Inflammatory macrophage (primary cell): ENCODE measurements at regions not wholly inside any gene's neighbourhood (a gene's known extent, or its start where the extent isn't known, plus 50 kb on each side); places are given as distances from the start of the nearest gene placed in this dataset.
A peak's percentile ranks its signal among the peaks of the same experiment; 100 is the strongest.

Source experiments
- DNase-seq, 2 donors: peaks; one replicate each; pipeline ENCODE4 v3.0.0-alpha.2; 2020 to 2022

DNA sequence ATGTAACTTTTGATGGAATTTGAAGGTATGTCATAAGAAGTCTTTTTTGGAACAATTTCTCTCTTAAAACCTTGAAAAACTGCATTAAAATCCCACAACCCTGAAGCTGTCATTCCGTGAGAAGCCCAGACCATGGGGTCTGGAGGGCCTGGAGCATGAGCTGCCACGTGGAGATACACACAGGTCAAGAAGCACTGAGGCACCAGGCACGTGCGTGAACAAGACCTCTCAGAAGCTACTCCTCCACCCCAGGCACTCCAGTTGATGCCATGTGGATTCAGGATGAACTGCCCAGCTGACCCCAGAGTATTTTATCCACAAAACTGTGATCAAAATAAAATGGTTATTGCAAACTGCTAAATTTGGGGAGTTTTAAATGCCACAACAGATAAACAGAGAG is 227.5 kb upstream of the BRINP1 start:
- DNase-seq = no peak

DNA sequence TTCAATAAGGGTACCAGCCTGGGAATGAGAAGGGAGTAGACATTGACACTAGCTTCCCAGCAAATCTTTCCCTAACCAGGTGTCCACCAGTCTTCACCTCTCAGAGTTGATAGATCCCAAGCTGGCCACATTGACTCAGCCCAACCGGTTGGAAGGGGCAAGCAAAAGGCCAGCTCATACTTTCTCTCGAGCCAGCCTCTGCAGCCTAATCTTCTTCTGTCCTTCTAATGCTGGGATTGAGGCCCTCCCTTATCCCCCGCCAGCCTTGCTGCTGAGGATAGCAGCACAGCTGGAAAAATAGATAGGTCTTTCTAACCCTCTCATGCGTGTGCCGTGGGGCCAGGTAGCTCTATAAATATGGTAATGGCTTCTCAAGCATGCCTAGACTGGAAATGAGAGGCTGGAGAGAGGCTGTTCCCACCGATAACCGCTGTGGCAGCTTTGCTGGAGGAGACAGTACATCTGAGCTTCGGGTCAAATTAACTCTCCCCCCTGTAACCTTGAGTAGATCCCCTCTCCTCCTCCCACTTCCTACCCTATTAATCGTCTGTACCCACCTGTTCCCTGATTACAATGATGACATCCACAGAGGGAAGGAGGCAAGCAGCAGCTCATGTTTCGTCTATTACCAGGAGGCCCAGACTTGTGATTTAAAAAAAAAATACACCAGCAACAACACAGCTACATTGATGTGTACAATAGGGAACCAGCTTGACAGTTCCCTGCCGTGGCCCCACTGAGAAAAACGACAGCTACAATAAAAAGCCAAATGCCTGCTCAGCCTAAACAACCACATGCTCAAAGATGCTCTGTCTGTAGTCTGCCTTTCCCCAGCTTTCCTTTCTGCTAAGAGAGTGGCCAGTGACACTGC is 219.9 kb upstream of the BRINP1 start:
- no peak for DNase-seq

DNA sequence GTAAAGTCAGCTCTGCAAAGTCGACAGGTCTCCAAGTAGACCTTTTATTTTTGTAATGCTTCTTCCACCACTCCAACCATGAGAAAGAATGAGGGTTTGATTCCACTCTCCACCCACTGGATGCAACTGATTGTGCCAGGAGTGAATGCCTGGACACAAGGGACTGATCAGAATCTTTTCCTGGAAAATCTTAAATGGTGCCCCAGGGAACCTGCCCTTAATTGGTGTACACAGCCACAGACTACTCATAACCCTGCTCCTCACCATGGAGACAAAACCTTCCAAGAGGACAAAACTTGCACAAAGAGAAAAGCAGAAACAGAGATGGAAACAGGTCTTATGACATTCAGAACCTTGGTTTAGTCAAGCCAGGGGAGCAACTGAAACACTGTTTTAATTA is 208.6 kb upstream of the BRINP1 start:
- no peak for DNase-seq

DNA sequence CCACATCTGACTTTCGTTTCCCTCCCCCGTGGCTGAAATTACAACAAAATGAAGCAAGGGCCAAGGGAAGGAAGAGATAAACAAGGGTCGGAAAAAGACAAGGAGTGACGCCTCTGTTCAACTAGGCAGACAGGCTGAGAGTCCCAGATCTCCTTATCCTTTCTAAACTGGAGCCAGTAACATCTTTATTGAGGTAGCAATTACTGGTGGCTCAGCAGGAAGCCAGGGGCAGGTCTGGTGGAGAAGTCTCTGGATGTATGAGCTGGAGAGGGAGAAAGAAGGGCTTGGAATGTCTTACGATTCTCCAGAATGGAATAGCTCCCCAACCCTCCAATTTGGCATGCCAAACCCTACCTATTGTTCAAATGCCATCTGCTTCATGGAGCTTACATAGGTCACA is 190.8 kb upstream of the BRINP1 start:
- no peak for DNase-seq

DNA sequence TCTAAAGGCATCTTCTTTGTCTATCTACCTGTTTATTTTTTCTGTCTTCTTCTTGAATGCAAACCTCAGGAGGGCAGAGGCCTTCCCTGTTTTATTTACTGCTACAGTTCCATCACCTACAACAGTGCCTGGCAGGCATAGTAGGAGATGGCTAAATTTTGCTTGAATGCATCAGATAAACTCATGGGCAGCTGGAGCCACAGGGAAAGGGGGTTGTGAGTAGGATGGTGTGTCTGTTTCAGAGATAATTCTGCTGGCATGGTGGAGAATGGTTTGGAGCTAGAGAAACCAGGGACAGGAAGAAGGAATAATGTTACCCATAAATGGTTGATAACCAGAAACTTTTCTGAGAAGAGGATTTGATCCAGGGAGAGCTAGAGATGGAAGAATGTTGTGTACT is 189.8 kb upstream of the BRINP1 start:
- no peak for DNase-seq

DNA sequence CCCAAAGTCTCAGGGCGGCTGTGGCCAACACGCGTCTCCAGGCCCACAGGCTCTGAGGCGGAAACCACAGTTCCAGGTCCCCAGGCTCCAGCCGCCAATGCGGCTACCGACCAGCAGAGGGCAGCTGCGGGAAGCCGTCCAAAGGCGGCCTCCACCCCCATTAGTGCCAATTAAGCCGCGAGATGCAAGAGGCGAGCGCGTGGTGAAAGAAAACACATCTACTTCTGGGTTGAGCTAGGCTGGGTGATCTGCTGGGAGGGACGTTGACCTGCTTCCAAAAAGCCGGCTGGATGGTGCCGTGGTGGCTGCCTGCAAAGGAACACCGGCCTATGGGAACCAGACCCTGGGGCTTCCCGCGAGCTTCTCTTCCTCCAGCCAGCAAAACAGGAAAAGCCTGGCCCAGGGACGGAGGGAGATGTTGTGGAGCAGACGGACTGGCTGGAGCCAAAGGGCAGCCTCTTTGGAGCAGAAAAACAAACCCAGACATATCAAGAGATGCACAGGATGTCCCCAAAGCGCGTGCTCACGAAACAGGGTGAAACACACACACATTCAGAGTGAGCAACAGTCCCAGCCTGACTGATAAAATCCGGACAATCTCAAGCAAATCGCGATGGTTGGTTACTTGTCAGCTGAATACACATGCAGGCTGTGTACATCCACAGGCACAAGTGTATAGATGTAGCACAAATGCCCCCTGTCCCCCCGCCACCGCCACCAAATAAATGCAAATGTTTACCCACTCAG is 187.1 kb upstream of the BRINP1 start:
- peak; percentile 57 to 67 for DNase-seq

DNA sequence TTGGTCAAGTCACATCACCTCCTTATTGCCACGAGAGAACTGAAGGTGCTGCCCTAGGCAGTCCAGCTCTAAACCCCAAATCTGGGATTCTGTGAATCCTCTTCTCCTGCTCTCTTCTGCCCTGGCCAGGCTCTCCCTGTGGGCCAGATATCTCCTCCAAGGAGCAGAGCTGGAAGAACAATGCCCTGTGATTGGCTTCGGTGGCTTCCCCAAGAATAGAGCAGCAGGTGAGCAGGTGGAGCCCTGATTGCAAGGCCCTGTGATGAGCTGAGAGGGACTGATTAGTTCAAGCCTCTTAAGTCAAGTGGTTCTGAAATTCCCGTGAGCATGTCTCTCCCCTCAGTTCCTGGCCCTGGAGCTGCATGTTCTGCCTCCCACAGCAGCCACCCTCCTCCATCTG is 175.3 kb upstream of the BRINP1 start:
- no peak for DNase-seq

DNA sequence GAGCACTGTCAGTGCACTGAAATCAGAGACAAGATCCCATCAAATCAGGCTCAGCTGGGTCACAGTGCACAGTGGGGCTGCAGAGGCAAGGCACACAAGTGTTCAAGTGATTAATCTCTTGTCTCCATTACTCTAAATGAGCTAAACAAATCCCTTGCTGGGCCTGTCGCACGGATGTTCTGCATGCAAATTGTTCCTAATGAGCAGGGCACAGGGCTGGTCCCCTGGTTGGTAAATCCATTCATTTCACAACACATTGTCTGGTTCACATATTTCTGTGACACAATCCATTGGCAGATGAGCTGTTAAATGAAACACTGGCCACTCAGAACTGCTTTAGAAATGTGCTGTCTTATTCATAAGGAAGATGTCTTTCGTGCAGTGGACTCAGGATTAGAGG is 167.9 kb upstream of the BRINP1 start:
- DNase-seq = no peak

DNA sequence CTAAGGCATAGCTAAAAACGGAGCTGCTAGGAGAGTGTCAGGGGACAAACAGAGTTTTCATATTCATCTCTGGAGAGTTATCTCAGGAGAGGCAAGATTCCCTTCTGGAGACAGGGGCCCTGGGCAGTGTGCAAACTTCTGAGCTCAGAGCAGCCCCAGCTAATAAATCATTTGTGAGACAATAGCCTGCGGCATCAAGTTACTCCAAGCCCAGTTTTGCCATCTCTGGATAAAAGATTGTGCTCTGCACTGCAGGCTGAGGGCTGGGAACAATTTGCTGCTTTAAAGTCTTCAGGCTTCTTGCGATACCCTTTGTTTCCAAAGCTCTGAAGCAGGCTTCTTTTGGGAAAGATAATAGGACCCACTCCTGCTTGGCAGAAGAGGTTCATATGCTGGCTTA is 164.3 kb upstream of the BRINP1 start:
- DNase-seq = no peak

DNA sequence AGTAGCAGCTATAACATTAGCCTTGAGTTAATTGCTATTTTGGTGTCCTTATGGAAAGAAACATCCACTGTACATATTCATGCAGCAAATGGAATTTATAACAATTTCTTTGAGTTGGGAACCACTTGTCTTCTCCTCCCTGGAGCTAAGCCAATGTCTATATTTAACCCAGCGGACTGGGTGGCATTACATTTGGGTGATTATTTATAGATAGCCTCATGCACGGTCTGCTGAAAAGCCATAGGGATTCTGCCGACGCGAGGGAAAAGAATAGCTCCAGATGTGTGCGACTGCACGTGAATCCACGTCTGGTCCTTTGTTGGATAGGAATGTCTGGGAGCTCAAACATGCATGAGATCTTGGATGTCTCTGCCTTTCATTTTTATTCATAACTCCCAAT is 157.5 kb upstream of the BRINP1 start:
- no peak for DNase-seq

DNA sequence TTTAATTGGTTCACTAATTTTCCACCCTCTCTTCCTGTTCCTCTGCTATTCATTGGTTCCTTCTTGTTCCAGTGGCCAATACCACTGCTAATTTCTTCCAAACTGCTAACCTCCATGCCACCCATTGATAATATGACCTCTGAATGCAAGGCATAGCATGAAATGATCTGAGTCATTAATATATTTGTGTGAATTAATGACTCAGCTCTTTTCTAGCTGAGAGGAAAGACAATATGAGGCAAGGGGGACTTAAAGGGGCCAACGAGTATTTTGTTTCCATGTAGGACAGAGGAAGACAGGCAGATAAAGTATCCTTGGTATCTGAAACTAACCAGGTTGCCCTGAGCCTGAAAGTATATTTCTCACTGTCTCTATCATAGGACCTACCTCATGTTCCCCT is 154.3 kb upstream of the BRINP1 start:
- no peak for DNase-seq

DNA sequence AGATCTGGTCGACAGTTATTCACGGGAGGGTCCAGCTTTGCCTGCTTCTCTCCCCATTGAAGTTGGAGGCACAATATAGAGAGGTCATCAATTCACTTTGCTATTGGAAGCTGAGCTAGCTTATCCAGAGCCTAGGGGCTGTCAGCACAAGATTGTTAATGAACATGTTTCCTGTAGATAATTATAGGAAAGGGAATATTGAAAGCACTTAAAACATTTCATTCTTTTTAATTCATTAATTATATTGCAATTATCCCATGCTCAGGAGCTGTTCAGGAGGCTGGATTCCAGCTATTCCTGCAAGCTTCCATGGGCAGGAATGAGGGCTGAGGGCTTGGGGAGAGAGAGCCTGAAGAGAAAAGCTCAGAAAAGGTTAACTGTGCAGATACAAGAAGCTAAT is 153.1 kb upstream of the BRINP1 start:
- no peak for DNase-seq

DNA sequence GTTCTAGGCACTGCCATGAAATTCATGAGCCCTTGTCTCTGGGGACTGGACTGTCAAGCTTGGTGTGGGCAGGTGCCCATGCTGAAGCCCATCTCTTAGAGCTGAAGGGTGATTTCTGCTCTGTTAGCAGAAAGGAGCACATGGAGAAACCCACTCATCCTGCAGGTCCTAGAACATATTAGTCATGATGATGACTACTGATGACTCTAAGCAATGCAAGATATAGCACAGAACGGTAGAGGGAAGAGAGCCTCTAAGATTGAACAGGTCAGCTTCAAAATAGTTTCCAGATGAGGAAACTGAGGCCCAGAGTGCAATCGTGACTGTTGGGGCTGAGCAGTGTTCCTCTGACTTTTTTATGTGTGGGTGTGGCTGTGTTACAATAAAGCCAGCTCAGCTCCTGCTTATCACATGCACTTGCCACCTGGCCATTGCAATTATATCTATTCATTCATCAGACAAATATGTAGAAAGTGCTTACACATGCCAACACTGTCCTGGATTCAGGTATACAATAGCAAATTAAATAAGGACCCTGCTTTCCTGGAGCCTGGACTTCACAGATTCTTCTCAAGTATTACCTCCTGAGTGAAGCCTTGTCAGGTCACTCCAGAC is 140.2 kb upstream of the BRINP1 start:
- no peak for DNase-seq

DNA sequence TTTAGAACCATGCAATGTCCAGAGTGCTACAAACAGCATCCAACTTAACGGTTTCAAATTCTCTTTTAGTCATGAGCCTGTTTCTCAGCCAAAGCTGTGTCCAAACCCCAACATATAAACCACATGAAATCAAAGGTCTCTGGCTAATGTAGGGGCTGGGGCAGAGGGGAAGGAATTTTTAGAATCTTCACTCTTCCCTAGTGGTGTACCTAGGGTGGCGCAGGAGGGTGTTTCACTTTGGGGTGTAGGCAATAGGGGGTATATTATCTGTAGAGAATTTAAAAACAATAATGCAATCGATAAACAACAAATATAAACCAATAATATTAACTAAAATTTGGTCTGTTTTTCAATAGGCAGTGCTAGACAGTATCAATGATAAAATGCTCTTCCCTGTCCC is 132.1 kb upstream of the BRINP1 start:
- DNase-seq = no peak

DNA sequence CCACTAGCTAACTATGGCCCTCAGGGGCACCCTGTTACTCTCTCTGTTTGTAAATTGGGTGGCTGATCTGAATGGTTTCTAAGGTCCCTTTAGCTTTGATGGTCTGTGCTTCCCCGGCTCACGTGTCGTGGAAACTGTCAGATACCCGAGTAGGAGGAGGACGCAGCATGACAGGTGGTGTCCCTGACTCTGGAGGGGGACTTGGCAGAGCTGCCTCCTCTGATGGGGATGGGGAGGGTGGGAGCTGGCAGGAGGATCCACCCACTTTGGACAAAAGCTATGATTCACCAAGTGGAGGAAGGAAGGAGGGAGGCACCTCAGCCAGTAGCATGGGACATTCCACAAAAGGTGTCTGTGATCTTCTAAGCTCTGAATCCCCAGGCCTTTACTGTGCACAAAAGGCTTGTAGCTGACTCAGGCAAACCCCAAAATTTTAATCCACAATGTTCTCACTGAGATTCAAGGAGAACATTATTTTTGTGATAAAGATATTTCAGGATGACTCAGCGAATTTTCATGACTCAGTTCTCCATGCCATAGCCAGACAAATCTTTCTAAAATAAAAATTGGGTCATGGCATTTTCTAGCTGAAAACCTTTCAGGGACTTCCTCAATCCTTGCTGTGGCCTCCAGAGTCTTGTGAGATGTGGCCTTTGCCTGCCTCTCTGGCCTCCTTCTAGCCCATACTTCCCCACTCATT is 131.0 kb upstream of the BRINP1 start:
- DNase-seq = no peak

DNA sequence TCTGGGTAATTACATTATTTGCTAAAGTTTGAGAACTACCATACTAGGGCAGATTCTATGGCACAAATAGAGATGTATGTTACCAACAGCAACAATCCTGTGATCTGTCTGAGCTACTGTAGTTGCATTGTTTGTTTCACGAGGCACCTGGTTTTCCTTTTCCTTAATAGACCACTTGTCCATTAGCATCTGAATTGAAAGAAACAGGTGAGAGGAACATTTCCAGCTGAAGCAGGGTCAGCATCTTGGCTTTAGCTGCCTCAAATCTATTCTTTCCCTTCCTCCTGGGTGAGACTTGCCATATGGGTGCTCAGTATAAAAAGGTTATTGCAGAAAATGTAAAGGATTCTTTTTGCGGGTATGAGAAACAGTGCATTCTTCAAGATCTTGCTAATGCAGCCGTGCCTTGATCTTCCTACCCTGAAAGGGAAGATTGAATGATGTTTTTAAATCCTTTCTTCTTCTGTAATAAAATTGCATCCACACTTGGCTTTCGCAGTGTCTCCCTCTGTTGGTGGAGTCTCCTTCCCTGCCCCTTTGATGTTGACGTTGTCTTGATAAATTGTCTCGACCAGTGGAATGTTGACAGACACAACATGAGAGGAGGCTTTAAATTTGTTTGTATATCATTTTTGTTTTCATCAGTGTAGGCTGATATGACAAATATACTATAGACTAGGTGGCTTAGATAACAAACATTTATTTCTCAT is 118.0 kb upstream of the BRINP1 start:
- DNase-seq = no peak

DNA sequence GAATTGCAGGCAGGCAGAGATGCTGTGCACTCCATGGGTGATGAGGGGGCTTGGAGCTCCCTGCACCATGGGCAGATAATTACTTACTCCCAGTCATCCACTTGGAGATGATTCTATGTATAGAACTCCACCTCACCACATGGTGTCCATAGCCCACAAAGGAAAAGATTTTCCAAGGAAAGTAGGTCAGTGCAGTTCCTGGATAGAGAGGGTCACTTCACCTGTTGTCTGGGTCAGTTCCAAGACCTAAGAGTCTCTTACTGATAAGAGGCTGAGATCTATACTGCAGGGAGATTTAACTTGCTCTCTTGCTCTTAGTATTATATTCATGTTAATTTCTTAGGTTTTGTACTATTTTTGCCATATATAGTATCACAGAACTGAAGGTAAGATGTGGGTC is 113.9 kb upstream of the BRINP1 start:
- DNase-seq = no peak

DNA sequence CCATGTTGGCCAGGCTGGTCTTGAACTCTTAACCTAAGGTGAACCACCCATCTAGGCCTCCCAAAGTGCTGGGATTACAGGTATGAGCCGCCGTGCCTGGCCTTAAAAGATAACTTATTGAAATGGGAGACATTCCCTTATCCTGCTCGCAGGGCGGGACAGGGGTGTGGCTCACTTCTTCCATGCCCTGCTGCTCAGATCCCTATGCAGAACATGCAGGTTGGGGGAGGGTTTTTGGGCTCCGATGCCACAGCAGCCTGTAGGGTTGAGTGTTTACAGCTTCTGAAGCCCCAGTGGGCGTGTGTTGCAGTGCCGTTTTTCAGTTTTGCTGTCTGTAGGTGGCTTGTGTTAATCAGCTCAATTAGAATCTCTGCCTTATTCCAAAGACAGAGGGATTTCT is 108.0 kb upstream of the BRINP1 start:
- DNase-seq = no peak

DNA sequence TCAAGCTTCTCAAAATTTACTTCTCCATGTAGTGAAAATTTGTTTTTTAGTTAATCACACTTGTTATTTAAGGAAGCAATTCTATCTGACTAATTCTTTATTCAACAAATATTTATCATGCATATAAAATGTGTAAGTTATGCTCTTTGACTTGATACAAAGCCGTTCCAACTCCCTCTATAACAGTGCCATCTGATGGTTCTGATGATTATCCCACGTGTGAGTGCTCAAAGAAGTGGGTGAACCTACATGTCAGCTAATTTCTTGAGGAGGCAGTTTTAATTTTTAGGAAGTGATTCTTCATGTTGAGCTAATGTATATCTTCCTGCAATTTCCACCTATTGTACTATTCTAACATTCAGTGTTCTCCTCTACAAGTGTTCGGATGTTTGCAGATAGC is 88.8 kb upstream of the BRINP1 start:
- no peak for DNase-seq

DNA sequence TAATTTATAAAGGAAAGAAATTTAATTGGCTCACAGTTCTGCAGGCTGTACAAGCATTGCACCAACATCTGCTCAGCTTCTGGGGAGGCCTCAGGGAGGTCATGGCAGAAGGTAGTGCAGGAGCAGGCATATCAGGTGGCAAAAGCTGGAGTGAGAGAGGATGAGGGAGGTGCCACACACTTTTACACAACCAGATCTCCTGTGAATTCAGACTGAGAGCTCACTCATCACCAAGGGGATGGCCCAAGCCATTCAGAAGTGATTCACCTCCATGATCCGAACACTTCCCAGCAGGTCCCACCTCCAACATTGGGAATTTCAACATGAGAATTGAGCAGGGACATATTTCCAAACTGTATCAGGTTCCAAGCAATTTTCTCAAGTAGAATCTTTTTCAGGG is 84.7 kb upstream of the BRINP1 start:
- no peak for DNase-seq

DNA sequence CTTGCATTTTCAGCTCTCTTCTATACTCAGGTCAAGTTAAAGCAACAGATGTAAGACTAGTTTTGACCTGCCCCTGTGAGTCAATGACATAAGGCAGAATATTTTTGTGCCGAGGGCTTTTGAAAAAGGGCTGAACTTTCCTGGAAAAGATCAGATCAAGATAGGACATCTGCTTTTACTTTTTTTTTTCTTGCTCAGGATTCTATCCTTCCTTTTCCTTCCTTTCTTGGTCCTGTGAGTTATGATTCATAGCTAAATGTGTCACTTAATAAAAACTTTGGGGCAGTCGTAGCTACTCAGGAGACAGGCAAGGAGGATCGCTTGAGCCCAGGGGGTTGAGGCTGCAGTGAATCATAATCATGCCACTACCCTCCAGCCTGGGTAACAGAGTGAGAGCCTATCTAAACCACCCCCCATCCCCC is 84.3 kb upstream of the BRINP1 start:
- DNase-seq = no peak

DNA sequence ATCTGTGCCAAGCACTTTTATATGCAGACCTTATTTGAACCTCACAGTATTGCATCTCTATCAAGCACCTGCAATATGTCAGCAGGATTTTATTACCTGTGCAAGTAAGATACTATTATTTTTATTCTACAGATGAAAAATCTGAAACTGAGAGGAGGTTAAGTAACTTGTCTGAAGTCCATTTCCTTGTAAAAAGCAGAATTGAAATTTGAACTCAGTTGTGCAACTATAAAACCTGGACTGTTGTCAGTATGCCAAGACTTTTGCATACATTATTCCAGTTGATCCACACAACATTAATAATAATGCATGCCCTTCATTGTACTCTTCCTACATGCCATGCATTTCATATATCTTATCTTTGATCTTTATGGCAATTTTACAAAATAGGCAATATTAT is 82.2 kb upstream of the BRINP1 start:
- no peak for DNase-seq

DNA sequence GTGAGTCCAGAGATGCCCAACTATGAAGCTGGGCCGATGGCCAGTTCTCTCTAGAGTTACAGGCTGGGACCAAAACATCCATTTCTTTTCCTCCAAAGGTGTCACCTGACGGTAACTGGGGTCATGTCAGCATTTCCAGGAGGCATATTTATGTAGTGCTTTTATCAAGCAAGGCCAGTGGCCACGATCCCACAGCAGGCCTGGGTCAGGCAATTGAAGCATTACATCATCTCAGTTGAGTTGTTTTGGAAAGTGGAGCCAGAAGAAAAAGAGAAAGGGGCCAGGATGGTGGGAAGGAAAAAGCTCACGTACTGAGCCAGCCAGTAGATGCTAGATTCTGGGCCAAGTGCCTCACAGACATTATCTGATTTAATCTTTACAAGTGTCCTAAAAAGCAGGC is 73.9 kb upstream of the BRINP1 start:
- DNase-seq = no peak
